Activated CD8-positive, alpha-beta memory T cell treated with anti-CD3 and anti-CD28 coated beads for 48 hours (primary cell): ENCODE measurements at regions not wholly inside any gene's neighbourhood (a gene's known extent, or its start where the extent isn't known, plus 50 kb on each side); places are given as distances from the start of the nearest gene placed in this dataset.
"Not testable (repeated sequence)": the region's sequence is repeated elsewhere in the genome, so short reads cannot be mapped to it uniquely, and the experiment has no call there.

Experiments
- DNase-seq, 3 experiments: peaks; one replicate each; pipeline ENCODE4 v3.0.0-alpha.2; 2020; ENCODE audit warnings: low read depth in 2 of 3, low spot score in 2 of 3

- DNase-seq = no peak
Measured at GRCh38 chr1:82181846-82182245, 381.1 kb downstream of the ADGRL2 start.

GRCh38 chr1:82179131-82179530 lies 378.4 kb downstream of the ADGRL2 start:
- no peak for DNase-seq

GRCh38 chr1:82177192-82177591 lies 376.5 kb downstream of the ADGRL2 start:
- DNase-seq = no peak

- DNase-seq = no peak
Measured at GRCh38 chr1:82171955-82172354, 371.2 kb downstream of the ADGRL2 start.

GRCh38 chr1:82168482-82168881 lies 367.7 kb downstream of the ADGRL2 start:
- no peak for DNase-seq

GRCh38 chr1:82165304-82165703 lies 364.6 kb downstream of the ADGRL2 start:
- DNase-seq = no peak

- no peak for DNase-seq
Measured at GRCh38 chr1:82162486-82163420, 362.0 kb downstream of the ADGRL2 start.

GRCh38 chr1:82161700-82162141 lies 361.0 kb downstream of the ADGRL2 start:
- DNase-seq = no peak

GRCh38 chr1:82160903-82161302 lies 360.2 kb downstream of the ADGRL2 start:
- no peak for DNase-seq

GRCh38 chr1:82160036-82160435 lies 359.3 kb downstream of the ADGRL2 start:
- DNase-seq = no peak

- no peak for DNase-seq
Measured at GRCh38 chr1:82158981-82159380, 358.2 kb downstream of the ADGRL2 start.

- no peak for DNase-seq
Measured at GRCh38 chr1:82154219-82154970, 353.7 kb downstream of the ADGRL2 start.

GRCh38 chr1:82153752-82154151 lies 353.0 kb downstream of the ADGRL2 start:
- no peak for DNase-seq

GRCh38 chr1:82153272-82153629 lies 352.5 kb downstream of the ADGRL2 start:
- DNase-seq = no peak

- DNase-seq = no peak
Measured at GRCh38 chr1:82152356-82153271, 351.9 kb downstream of the ADGRL2 start.

- DNase-seq = no peak
Measured at GRCh38 chr1:82145656-82146055, 344.9 kb downstream of the ADGRL2 start.

GRCh38 chr1:82143108-82143833 lies 342.5 kb downstream of the ADGRL2 start:
- DNase-seq = no peak

GRCh38 chr1:82141390-82141789 lies 340.7 kb downstream of the ADGRL2 start:
- no peak for DNase-seq

- no peak for DNase-seq
Measured at GRCh38 chr1:82139751-82140468, 339.2 kb downstream of the ADGRL2 start.

- not testable (repeated sequence) for DNase-seq
Measured at GRCh38 chr1:82136351-82136750, 335.6 kb downstream of the ADGRL2 start.
